MCF 10A (cell line): ENCODE measurements at regions not wholly inside any gene's neighbourhood (a gene's known extent, or its start where the extent isn't known, plus 50 kb on each side); places are given as distances from the start of the nearest gene placed in this dataset.

Experiments
- BruUV-seq: library from RNA; stranded (reverse); fragments of 400-500 nt; replicated peaks from 2 replicates; lab custom pipeline; 2021; lab: Mats Ljungman, UMichigan
- CTCF ChIA-PET: fragments of 300-600 bp; sonication (Branson Sonifier 250); formaldehyde crosslinking; extraction: SDS; loops from one replicate; lab custom pipeline; 2021; ENCODE audit warnings: antibody characterized with exemption, inconsistent platforms; lab: Yijun Ruan, JAX
- POLR2A ChIA-PET: fragments of 300-600, 350-650 bp; sonication (Branson Sonifier 250); formaldehyde crosslinking; extraction: SDS; loops from one replicate; lab custom pipeline; 2020; ENCODE audit warnings: antibody characterized with exemption, inconsistent platforms; lab: Yijun Ruan, JAX
- DNase-seq: peaks from one replicate; pipeline ENCODE4 v3.0.0-alpha.2; 2018; ENCODE audit not compliant: unreplicated experiment
- H3K27ac Mint-ChIP-seq: one replicate; pipeline ENCODE4 v1.8.0; 2022; ENCODE audit warnings: mild to moderate bottlenecking, low read depth, mixed read lengths; ENCODE audit not compliant: unreplicated experiment
- H3K27me3 Mint-ChIP-seq: one replicate; pipeline ENCODE4 v1.8.0; 2022; ENCODE audit warnings: mixed read lengths; ENCODE audit not compliant: insufficient read depth, unreplicated experiment
- H3K36me3 Mint-ChIP-seq: one replicate; pipeline ENCODE4 v1.8.0; 2022; ENCODE audit warnings: mild to moderate bottlenecking, moderate library complexity, mixed read lengths; ENCODE audit not compliant: insufficient read depth, unreplicated experiment
- H3K4me1 Mint-ChIP-seq: one replicate; pipeline ENCODE4 v1.8.0; 2022; ENCODE audit warnings: mixed read lengths; ENCODE audit not compliant: insufficient read depth, unreplicated experiment
- H3K4me3 Mint-ChIP-seq: one replicate; pipeline ENCODE4 v1.8.0; 2022; ENCODE audit warnings: mild to moderate bottlenecking, moderate library complexity, mixed read lengths; ENCODE audit not compliant: unreplicated experiment
- H3K9me3 Mint-ChIP-seq: one replicate; pipeline ENCODE4 v1.8.0; 2022; ENCODE audit warnings: mixed read lengths; ENCODE audit not compliant: unreplicated experiment
- intact Hi-C: fragments of 100-400 bp; cut with micrococcal nuclease; formaldehyde crosslinking; loops from 2 replicates; pipeline ENCODE4 v1.14.1; 2022
- TF ChIP-seq, protein P1 (sequence below): fragments of 200-600 bp; IDR thresholded peaks from one replicate; pipeline ENCODE4 v1.8.0; 2022; ENCODE audit warnings: antibody characterized with exemption, mild to moderate bottlenecking; ENCODE audit not compliant: unreplicated experiment

GRCh38 chr6:14452567-14453527 is 335.3 kb downstream of the CD83 start:
- no peak overlapping the region for H3K27ac Mint-ChIP-seq
- H3K36me3 Mint-ChIP-seq, result no peaks in the 10 kb centered on the region
- H3K4me1 Mint-ChIP-seq, result peaks cover 5% of the 10 kb centered on the region
- intact Hi-C loops, result no loop called here
- ChIA-PET CTCF (no interaction called here), POLR2A (no interaction called here)
- DNase-seq, result no peak
- H3K27me3 Mint-ChIP-seq, result no peaks in the 10 kb centered on the region
- H3K9me3 Mint-ChIP-seq, result no peaks in the 10 kb centered on the region
- no TSS peak for BruUV-seq
- no peak overlapping the region for H3K4me3 Mint-ChIP-seq
- TF ChIP-seq, protein P1, sequence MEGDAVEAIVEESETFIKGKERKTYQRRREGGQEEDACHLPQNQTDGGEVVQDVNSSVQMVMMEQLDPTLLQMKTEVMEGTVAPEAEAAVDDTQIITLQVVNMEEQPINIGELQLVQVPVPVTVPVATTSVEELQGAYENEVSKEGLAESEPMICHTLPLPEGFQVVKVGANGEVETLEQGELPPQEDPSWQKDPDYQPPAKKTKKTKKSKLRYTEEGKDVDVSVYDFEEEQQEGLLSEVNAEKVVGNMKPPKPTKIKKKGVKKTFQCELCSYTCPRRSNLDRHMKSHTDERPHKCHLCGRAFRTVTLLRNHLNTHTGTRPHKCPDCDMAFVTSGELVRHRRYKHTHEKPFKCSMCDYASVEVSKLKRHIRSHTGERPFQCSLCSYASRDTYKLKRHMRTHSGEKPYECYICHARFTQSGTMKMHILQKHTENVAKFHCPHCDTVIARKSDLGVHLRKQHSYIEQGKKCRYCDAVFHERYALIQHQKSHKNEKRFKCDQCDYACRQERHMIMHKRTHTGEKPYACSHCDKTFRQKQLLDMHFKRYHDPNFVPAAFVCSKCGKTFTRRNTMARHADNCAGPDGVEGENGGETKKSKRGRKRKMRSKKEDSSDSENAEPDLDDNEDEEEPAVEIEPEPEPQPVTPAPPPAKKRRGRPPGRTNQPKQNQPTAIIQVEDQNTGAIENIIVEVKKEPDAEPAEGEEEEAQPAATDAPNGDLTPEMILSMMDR, result no peak

GRCh38 chr6:14453712-14454472 is 336.3 kb downstream of the CD83 start:
- no peaks in the 10 kb centered on the region for H3K27me3 Mint-ChIP-seq
- intact Hi-C loops, result no loop called here
- H3K9me3 Mint-ChIP-seq, result no peaks in the 10 kb centered on the region
- H3K4me3 Mint-ChIP-seq, result no peak overlapping the region
- no TSS peak for BruUV-seq
- TF ChIP-seq, protein P1, result no peak
- no peak overlapping the region for H3K27ac Mint-ChIP-seq
- DNase-seq, result no peak
- H3K36me3 Mint-ChIP-seq, result no peaks in the 10 kb centered on the region
- POLR2A ChIA-PET, result no interaction called here
- H3K4me1 Mint-ChIP-seq, result peaks cover 12% of the 10 kb centered on the region
- CTCF ChIA-PET, result no interaction called here

- no TSS peak for BruUV-seq
- intact Hi-C loops, result no loop called here
- Mint-ChIP-seq H3K27ac (peak overlapping the region; percentile 23), H3K27me3 (no peaks in the 10 kb centered on the region), H3K36me3 (no peaks in the 10 kb centered on the region), H3K9me3 (no peaks in the 10 kb centered on the region), H3K4me1 (peaks cover 17% of the 10 kb centered on the region), H3K4me3 (no peak overlapping the region)
- TF ChIP-seq, protein P1, result no peak
- no peak for DNase-seq
- ChIA-PET CTCF (interaction anchor here (0.7 kb wide), 1 partner anchor 645 kb away, joined by 3 read pairs; no protein-coding TSS in a partner anchor), POLR2A (interaction anchor here (0.7 kb wide), 1 partner anchor 1573 kb away, joined by 3 read pairs; no protein-coding TSS in a partner anchor)
Measured at GRCh38 chr6:14454473-14454775, 336.9 kb downstream of the CD83 start.

- Mint-ChIP-seq H3K36me3 (no peaks in the 10 kb centered on the region), H3K9me3 (no peaks in the 10 kb centered on the region), H3K4me1 (peaks cover 17% of the 10 kb centered on the region), H3K27ac (no peak overlapping the region), H3K4me3 (no peak overlapping the region), H3K27me3 (no peaks in the 10 kb centered on the region)
- intact Hi-C loops, result no loop called here
- no peak for DNase-seq
- BruUV-seq, result no TSS peak
- ChIA-PET POLR2A (interaction anchor here (1.3 kb wide), 1 partner anchor 15 kb away, joined by 3 read pairs; no protein-coding TSS in a partner anchor), CTCF (no interaction called here)
- TF ChIP-seq, protein P1, result no peak
Measured at GRCh38 chr6:14455427-14455826, 337.9 kb downstream of the CD83 start.
